Upper lobe of left lung (tissue), 6 donors: ENCODE measurements at regions not wholly inside any gene's neighbourhood (a gene's known extent, or its start where the extent isn't known, plus 50 kb on each side); places are given as distances from the start of the nearest gene placed in this dataset.

Experiments used
- ATAC-seq, 2 donors: fragments of 200-7000 bp; cut with Tn5 transposase; one replicate each; pipeline ENCODE4 v1.9.1; 2022; ENCODE audit warnings: mild to moderate bottlenecking in 2 of 2, moderate library complexity in 2 of 2; ENCODE audit not compliant: low FRiP score in 2 of 2
- DNase-seq, 2 donors: peaks; one replicate each; pipeline ENCODE4 v3.0.0-alpha.2; 2019 to 2020
- H3K27ac ChIP-seq, 4 donors: fragments of 200-600 bp; sonication (generic); one replicate each; pipeline ENCODE4 v1.5.1; 2016 to 2019
- H3K27me3 ChIP-seq, 4 donors: fragments of 200-600 bp; sonication (generic); one replicate each; pipeline ENCODE4 v1.5.1; 2017 to 2019
- H3K36me3 ChIP-seq, 4 donors: fragments of 200-600 bp; sonication (generic); one replicate each; pipeline ENCODE4 v1.5.1; 2016 to 2019
- H3K4me1 ChIP-seq, 4 donors: fragments of 200-600 bp; sonication (generic); one replicate each; pipeline ENCODE4 v1.5.1; 2018 to 2019
- H3K4me3 ChIP-seq, 4 donors: fragments of 200-600 bp; sonication (generic); one replicate each; pipeline ENCODE4 v1.5.1; 2017 to 2019; ENCODE audit warnings: mild to moderate bottlenecking in 2 of 4, moderate library complexity in 1 of 4
- H3K9me3 ChIP-seq, 4 donors: fragments of 200-600 bp; sonication (generic); one replicate each; pipeline ENCODE4 v1.5.1; 2018 to 2019
- EP300 ChIP-seq, 4 donors: sonication (generic); formaldehyde crosslinking; IDR thresholded peaks; one replicate each; pipeline ENCODE4 v1.5.1; 2017; ENCODE audit warnings: antibody characterized with exemption in 4 of 4, control low read depth in 2 of 4
- POLR2A ChIP-seq, 4 donors: fragments of 450-650 bp; IDR thresholded peaks; one replicate each; pipeline ENCODE4 v1.5.1; 2016 to 2017; ENCODE audit warnings: antibody characterized with exemption in 4 of 4, mild to moderate bottlenecking in 2 of 4
- POLR2AphosphoS5 ChIP-seq, 2 donors: sonication (generic); formaldehyde crosslinking; IDR thresholded peaks; one replicate each; pipeline ENCODE4 v1.5.1; 2017; ENCODE audit warnings: antibody characterized with exemption in 2 of 2
- WGBS, 2 donors: methylation state at CpG; one replicate each; pipeline ENCODE4 v1.1.5; 2017 to 2018; 5-methylcytosine and 5-hydroxymethylcytosine counted together
- TF ChIP-seq, protein P1 (sequence below), 6 experiments: fragments of 450-650 bp in 4 of 6; fragments of 200-600 bp in 2 of 6; sonication (generic) in 2 of 6; IDR thresholded peaks; one replicate each; pipeline ENCODE4 v1.5.1; 2016 to 2019; ENCODE audit warnings: antibody characterized with exemption in 6 of 6
- donor health status: DM: no; HTN: no; CAD: no; lungs with moderate emphysema.
- donor health status: DM: no; HTN: yes; CAD: no; lungs with severe emphysema.

GRCh38 chr11:71180694-71181470 is 71.5 kb downstream of the SHANK2 start:
- peaks cover 0 to 10% (median 1%) of the 10 kb centered on the region in 4 donors for H3K9me3 ChIP-seq
- H3K27me3 ChIP-seq: no peaks in the 10 kb centered on the region
- H3K4me3 ChIP-seq: no peak overlapping the region
- no peaks in the 10 kb centered on the region for H3K4me1 ChIP-seq
- H3K36me3 ChIP-seq: no peaks in the 10 kb centered on the region
- no peak overlapping the region for H3K27ac ChIP-seq
- no peak for TF ChIP-seq POLR2A (IDR thresholded peaks at IDR 0.05)
- TF ChIP-seq, protein P1, sequence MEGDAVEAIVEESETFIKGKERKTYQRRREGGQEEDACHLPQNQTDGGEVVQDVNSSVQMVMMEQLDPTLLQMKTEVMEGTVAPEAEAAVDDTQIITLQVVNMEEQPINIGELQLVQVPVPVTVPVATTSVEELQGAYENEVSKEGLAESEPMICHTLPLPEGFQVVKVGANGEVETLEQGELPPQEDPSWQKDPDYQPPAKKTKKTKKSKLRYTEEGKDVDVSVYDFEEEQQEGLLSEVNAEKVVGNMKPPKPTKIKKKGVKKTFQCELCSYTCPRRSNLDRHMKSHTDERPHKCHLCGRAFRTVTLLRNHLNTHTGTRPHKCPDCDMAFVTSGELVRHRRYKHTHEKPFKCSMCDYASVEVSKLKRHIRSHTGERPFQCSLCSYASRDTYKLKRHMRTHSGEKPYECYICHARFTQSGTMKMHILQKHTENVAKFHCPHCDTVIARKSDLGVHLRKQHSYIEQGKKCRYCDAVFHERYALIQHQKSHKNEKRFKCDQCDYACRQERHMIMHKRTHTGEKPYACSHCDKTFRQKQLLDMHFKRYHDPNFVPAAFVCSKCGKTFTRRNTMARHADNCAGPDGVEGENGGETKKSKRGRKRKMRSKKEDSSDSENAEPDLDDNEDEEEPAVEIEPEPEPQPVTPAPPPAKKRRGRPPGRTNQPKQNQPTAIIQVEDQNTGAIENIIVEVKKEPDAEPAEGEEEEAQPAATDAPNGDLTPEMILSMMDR (IDR thresholded peaks at IDR 0.05): no peak
- TF ChIP-seq POLR2AphosphoS5 (IDR thresholded peaks at IDR 0.05): no peak
- no peak for TF ChIP-seq EP300 (IDR thresholded peaks at IDR 0.05)
- peak in 1 of 2 donors; percentile 6 for DNase-seq
- no peak for ATAC-seq
- WGBS, 2 donors: 59 to 61% methylated on average over 15 of the region's 15 CpGs

DNA sequence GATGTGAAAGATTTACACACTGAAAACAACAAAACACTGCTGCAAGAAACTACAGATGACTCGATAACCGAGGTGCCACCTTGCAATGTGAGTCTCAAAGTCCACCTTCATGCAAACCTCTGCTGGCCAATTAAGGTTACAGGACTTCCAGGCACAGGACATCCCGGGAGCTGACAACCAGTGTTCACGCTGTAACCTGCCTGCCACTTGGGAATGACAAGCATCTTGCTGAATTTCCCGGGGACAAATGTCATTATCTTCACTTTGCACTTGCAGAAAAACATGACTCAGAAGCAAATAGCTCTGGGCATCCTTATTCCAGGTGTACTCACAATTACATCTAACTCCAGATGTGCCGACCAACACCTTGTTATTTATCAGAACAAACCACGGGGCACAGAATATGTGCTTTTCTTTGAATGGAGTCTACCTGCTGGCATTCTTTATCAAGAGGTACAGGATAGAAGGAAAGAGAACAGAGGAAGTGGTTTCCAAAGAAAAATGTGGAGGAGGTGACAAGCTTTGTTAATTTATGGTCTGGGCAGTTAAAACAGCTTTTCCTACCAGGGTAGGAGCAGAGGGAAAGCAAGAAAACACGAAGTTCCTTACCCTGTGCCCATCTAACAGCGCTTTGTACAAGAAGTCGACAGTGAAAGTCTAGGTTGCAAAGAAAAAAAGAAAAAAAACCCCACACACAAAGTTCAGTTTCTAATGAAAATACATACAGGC is 72.3 kb downstream of the SHANK2 start:
- DNase-seq (peak in 1 of 2 donors; percentile 13), ATAC-seq (no peak)
- Histone ChIP-seq H3K27me3 (no peaks in the 10 kb centered on the region), H3K4me1 (no peaks in the 10 kb centered on the region), H3K36me3 (no peaks in the 10 kb centered on the region), H3K4me3 (no peak overlapping the region), H3K27ac (no peak overlapping the region), H3K9me3 (peaks cover 0 to 10% (median 1%) of the 10 kb centered on the region in 4 donors)
- WGBS, 2 donors: 56 to 61% methylated on average over 10 of the region's 10 CpGs
- TF ChIP-seq POLR2A (IDR thresholded peaks at IDR 0.05) (no peak), POLR2AphosphoS5 (IDR thresholded peaks at IDR 0.05) (no peak), EP300 (IDR thresholded peaks at IDR 0.05) (no peak)
- TF ChIP-seq, protein P1 (IDR thresholded peaks at IDR 0.05): no peak

DNA sequence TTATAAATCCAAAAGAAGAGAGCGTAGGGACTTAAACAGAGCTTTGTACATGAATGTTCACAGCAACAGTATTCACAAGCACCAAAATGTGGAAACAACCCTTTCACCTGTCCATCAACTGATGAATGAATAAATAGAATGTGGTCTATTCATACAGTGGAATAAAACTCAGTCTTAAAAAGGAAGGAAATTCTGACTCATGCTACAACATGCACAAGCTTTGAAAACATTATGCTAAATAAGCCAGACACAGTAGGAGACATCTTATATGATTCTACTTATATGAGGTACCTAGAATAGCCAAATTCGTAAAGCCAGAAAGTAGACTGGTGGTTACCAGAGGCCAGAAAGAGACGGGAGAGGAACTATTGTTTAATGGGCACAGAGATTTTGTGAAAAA is 74.3 kb downstream of the SHANK2 start:
- Histone ChIP-seq H3K4me1 (no peaks in the 10 kb centered on the region), H3K9me3 (peaks cover 0 to 10% (median 1%) of the 10 kb centered on the region in 4 donors), H3K27ac (no peak overlapping the region), H3K27me3 (no peaks in the 10 kb centered on the region), H3K4me3 (no peak overlapping the region), H3K36me3 (no peaks in the 10 kb centered on the region)
- 70 to 97% methylated on average over 3 of the region's 3 CpGs for WGBS, 2 donors
- DNase-seq (no peak), ATAC-seq (no peak)
- TF ChIP-seq POLR2A (IDR thresholded peaks at IDR 0.05): no peak
- no peak for TF ChIP-seq POLR2AphosphoS5 (IDR thresholded peaks at IDR 0.05)
- TF ChIP-seq EP300 (IDR thresholded peaks at IDR 0.05): no peak
- TF ChIP-seq, protein P1 (IDR thresholded peaks at IDR 0.05): no peak

- TF ChIP-seq POLR2A (IDR thresholded peaks at IDR 0.05): no peak
- TF ChIP-seq EP300 (IDR thresholded peaks at IDR 0.05): no peak
- TF ChIP-seq, protein P1 (IDR thresholded peaks at IDR 0.05): no peak
- TF ChIP-seq POLR2AphosphoS5 (IDR thresholded peaks at IDR 0.05): no peak
- Histone ChIP-seq H3K36me3 (no peaks in the 10 kb centered on the region), H3K9me3 (peaks cover 0 to 10% (median 1%) of the 10 kb centered on the region in 4 donors), H3K4me1 (no peaks in the 10 kb centered on the region), H3K4me3 (no peak overlapping the region), H3K27me3 (no peaks in the 10 kb centered on the region), H3K27ac (no peak overlapping the region)
- 86 to 89% methylated on average over 2 of the region's 2 CpGs for WGBS, 2 donors
- no peak for ATAC-seq
- no peak for DNase-seq
These were observed 75.6 kb downstream of the SHANK2 start for GRCh38 chr11:71176812-71177211.
